ENCODE measurements at regions not wholly inside any gene's neighbourhood (a gene's known extent, or its start where the extent isn't known, plus 50 kb on each side); places are given as distances from the start of the nearest gene placed in this dataset.

DNA sequence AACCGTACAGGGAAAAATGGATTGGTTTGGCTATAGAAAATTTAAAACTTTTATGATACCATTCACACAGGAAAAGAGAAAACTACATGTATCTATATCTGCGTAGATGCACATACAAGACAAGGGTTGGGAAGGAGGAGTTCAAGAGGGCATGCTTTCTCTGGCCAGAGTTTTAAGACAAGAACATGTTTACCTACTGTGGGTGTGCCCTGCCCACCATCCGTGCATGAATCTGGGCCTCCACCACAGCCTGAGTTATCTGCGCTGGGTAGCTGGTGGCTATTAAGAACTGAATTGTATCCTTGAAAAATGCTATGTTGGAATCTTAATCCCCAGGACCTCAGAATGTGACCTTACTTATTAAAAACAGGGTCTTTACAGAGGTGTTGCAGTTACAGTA lies 151.6 kb downstream of the AASDH start:
- TF ChIP-seq POLR2AphosphoS5 (IDR thresholded peaks at IDR 0.05; ENCODE audit: low read depth, low read length) (no peak), YY1 (IDR thresholded peaks at IDR 0.05; ENCODE audit: low read depth) (no peak), GABPA (IDR thresholded peaks at IDR 0.05; ENCODE audit: low read depth) (no peak), USF1 (IDR thresholded peaks at IDR 0.05; ENCODE audit: borderline replicate concordance, low read depth) (no peak), CTCF (IDR thresholded peaks at IDR 0.05) (no peak), MXI1 (IDR thresholded peaks at IDR 0.05; ENCODE audit: low read depth, low read length) (no peak), MAX (IDR thresholded peaks at IDR 0.05; ENCODE audit: low read depth) (no peak), NRF1 (IDR thresholded peaks at IDR 0.05; ENCODE audit: low read depth, low read length) (no peak), RAD21 (IDR thresholded peaks at IDR 0.05; ENCODE audit: low read length) (no peak)
